Suprapubic skin (tissue), 4 donors: ENCODE measurements at regions not wholly inside any gene's neighbourhood (a gene's known extent, or its start where the extent isn't known, plus 50 kb on each side); places are given as distances from the start of the nearest gene placed in this dataset.

Experiments used
- DNase-seq, 2 donors: peaks; one replicate each; pipeline ENCODE4 v3.0.0-alpha.2; 2019; ENCODE audit warnings: low spot score in 2 of 2
- H3K27ac ChIP-seq: fragments of 200-600 bp; sonication (generic); one replicate; pipeline ENCODE4 v1.5.1; 2019
- H3K27me3 ChIP-seq: fragments of 200-600 bp; sonication (generic); one replicate; pipeline ENCODE4 v1.5.1; 2019
- H3K36me3 ChIP-seq: fragments of 200-600 bp; sonication (generic); one replicate; pipeline ENCODE4 v1.5.1; 2019
- H3K4me1 ChIP-seq: fragments of 200-600 bp; sonication (generic); one replicate; pipeline ENCODE4 v1.5.1; 2019
- H3K4me3 ChIP-seq: fragments of 200-600 bp; sonication (generic); one replicate; pipeline ENCODE4 v1.5.1; 2019; ENCODE audit warnings: mild to moderate bottlenecking
- H3K9me3 ChIP-seq: fragments of 200-600 bp; sonication (generic); one replicate; pipeline ENCODE4 v1.5.1; 2019
- EP300 ChIP-seq: sonication (generic); formaldehyde crosslinking; IDR thresholded peaks from one replicate; pipeline ENCODE4 v1.6.1; 2017; ENCODE audit warnings: antibody characterized with exemption
- POLR2A ChIP-seq, 2 donors: fragments of 450-650 bp; IDR thresholded peaks; one replicate each; pipeline ENCODE4 v1.6.1; 2017; ENCODE audit warnings: antibody characterized with exemption in 2 of 2, mild to moderate bottlenecking in 2 of 2, moderate library complexity in 2 of 2
- POLR2AphosphoS5 ChIP-seq, 3 donors: sonication (generic); formaldehyde crosslinking; IDR thresholded peaks; one replicate each; pipeline ENCODE4 v1.6.1; 2017; ENCODE audit warnings: antibody characterized with exemption in 3 of 3
- WGBS: methylation state at CpG from one replicate; pipeline ENCODE4 v1.1.5; 2018; 5-methylcytosine and 5-hydroxymethylcytosine counted together
- TF ChIP-seq, protein P1 (sequence below), 2 donors: fragments of 200-600 bp in 1 of 2; fragments of 450-650 bp in 1 of 2; sonication (generic) in 1 of 2; IDR thresholded peaks; one replicate each; pipeline ENCODE4 v1.5.1; 2016 to 2019; ENCODE audit warnings: antibody characterized with exemption in 2 of 2, mild to moderate bottlenecking in 1 of 2, moderate library complexity in 1 of 2

- 94% methylated on average over 42 of the region's 45 CpGs for WGBS
- TF ChIP-seq POLR2AphosphoS5 (IDR thresholded peaks at IDR 0.05) (no peak), EP300 (no peak), POLR2A (IDR thresholded peaks at IDR 0.05) (no peak)
- TF ChIP-seq, protein P1, sequence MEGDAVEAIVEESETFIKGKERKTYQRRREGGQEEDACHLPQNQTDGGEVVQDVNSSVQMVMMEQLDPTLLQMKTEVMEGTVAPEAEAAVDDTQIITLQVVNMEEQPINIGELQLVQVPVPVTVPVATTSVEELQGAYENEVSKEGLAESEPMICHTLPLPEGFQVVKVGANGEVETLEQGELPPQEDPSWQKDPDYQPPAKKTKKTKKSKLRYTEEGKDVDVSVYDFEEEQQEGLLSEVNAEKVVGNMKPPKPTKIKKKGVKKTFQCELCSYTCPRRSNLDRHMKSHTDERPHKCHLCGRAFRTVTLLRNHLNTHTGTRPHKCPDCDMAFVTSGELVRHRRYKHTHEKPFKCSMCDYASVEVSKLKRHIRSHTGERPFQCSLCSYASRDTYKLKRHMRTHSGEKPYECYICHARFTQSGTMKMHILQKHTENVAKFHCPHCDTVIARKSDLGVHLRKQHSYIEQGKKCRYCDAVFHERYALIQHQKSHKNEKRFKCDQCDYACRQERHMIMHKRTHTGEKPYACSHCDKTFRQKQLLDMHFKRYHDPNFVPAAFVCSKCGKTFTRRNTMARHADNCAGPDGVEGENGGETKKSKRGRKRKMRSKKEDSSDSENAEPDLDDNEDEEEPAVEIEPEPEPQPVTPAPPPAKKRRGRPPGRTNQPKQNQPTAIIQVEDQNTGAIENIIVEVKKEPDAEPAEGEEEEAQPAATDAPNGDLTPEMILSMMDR (IDR thresholded peaks at IDR 0.05): no peak
- Histone ChIP-seq H3K36me3 (no peaks in the 10 kb centered on the region), H3K27ac (no peak overlapping the region), H3K4me1 (no peaks in the 10 kb centered on the region), H3K9me3 (no peaks in the 10 kb centered on the region), H3K27me3 (peaks cover 6% of the 10 kb centered on the region), H3K4me3 (no peak overlapping the region)
- DNase-seq: no peak
Observed at GRCh38 chr10:133016493-133017202, 71.1 kb upstream of the ADGRA1 start.

DNA sequence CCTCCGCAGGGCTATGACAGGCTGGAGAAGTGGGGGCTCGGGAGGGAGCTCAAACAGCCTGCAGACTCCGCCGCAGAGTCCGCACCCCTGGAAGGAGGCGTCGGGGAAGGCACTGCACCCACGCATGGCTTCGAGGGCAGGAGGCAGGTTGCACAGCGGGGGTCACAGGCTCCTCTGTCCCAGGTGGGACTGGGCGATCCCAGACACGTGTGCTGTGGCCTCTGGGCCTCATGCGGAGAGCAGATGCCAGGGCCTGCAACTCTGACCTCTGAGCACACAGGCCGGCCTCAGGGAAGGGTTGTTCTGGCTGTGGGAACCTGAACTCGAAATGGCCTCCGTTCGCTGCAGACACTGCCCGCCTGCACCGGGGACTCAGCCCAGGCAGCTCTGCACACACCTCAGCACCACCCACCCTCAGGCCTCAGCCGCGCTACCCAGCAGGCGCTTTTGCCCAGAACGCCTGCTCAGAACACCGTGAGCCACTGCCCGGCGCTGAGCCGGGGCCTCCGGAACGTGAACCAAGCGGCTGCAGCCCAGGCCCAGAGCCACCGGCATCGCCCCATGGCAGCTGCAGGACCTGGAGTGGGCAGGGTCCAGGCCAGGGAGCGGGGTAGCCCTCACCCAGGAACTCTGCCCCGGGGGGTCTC lies 71.8 kb upstream of the ADGRA1 start:
- 94% methylated on average over 28 of the region's 34 CpGs for WGBS
- no peak for DNase-seq
- Histone ChIP-seq H3K36me3 (no peaks in the 10 kb centered on the region), H3K4me3 (no peak overlapping the region), H3K27me3 (peaks cover 3% of the 10 kb centered on the region), H3K9me3 (no peaks in the 10 kb centered on the region), H3K4me1 (no peaks in the 10 kb centered on the region), H3K27ac (no peak overlapping the region)
- TF ChIP-seq POLR2A (IDR thresholded peaks at IDR 0.05): no peak
- TF ChIP-seq, protein P1 (IDR thresholded peaks at IDR 0.05): no peak
- no peak for TF ChIP-seq EP300
- no peak for TF ChIP-seq POLR2AphosphoS5 (IDR thresholded peaks at IDR 0.05)

DNA sequence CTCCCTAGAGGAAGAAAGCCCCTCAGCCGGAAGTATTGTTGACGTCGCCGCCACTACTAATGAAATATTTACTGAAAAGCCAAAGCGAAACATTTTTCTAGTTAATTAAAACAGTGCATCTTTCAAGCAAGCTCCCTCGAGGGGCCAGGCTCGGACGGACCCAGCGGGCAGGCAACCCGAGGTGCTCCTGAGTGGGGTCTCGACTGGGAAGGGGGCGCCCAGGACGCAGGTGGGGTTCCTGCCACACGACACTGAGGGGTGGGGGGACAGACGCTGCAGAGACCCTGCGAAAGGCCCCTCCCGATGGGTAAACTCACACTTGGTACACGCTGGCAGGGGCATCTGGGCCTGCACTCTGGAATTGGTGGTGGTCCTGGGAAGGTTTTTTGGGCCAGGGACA lies 72.4 kb upstream of the ADGRA1 start:
- H3K4me3 ChIP-seq: no peak overlapping the region
- H3K4me1 ChIP-seq: no peaks in the 10 kb centered on the region
- 86% methylated on average over 18 of the region's 18 CpGs for WGBS
- no peak for DNase-seq
- peaks cover 3% of the 10 kb centered on the region for H3K27me3 ChIP-seq
- no peak for TF ChIP-seq POLR2AphosphoS5 (IDR thresholded peaks at IDR 0.05)
- TF ChIP-seq EP300: no peak
- TF ChIP-seq, protein P1 (IDR thresholded peaks at IDR 0.05): no peak
- no peak for TF ChIP-seq POLR2A (IDR thresholded peaks at IDR 0.05)
- H3K36me3 ChIP-seq: no peaks in the 10 kb centered on the region
- H3K9me3 ChIP-seq: no peaks in the 10 kb centered on the region
- H3K27ac ChIP-seq: no peak overlapping the region

DNA sequence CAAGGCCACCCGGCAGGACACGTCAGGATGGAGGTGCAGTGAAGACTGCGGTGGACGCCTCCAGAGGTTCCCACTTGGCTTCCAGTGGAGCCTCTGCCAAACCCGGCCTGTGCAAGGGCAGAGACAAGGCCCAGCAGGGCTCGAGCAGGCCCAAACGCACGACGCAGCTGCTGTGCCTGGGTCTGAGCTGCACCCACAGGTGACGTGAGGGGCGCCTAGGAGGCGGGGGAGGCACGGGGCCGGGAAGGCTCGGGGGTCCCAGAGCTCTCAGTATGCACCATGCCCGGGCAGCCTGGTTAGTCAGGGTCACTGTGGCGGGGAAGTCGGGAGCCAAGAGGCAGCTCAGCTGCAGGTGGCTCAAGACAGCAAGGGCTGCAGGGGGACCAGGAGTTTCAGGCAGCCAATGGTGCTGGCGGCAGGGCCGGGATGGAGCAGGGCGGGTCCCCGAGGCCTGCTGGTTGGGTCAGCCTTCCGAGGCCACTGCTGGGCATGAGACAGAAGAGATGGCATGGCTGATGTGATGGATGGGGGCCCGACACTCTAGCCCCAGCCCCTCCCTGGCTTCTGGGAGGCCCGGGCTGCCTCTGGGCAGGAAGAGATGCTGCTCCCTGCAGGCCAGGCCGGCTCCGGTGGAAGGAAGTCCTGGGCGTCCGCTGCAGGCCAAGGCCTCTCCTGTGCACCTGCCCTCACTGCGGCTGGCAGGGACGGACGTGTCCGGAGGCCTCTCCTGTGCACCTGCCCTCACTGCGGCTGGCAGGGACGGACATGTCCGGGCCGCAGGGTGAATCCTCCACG lies 72.2 kb upstream of the CFAP46 start:
- no peak for DNase-seq
- TF ChIP-seq EP300 (no peak), POLR2A (IDR thresholded peaks at IDR 0.05) (no peak), POLR2AphosphoS5 (IDR thresholded peaks at IDR 0.05) (no peak)
- TF ChIP-seq, protein P1 (IDR thresholded peaks at IDR 0.05): no peak
- no peak overlapping the region for H3K4me3 ChIP-seq
- peaks cover 5% of the 10 kb centered on the region for H3K4me1 ChIP-seq
- H3K27me3 ChIP-seq: peaks cover 3% of the 10 kb centered on the region
- H3K9me3 ChIP-seq: no peaks in the 10 kb centered on the region
- no peaks in the 10 kb centered on the region for H3K36me3 ChIP-seq
- WGBS: 85% methylated on average over 26 of the region's 38 CpGs
- no peak overlapping the region for H3K27ac ChIP-seq

DNA sequence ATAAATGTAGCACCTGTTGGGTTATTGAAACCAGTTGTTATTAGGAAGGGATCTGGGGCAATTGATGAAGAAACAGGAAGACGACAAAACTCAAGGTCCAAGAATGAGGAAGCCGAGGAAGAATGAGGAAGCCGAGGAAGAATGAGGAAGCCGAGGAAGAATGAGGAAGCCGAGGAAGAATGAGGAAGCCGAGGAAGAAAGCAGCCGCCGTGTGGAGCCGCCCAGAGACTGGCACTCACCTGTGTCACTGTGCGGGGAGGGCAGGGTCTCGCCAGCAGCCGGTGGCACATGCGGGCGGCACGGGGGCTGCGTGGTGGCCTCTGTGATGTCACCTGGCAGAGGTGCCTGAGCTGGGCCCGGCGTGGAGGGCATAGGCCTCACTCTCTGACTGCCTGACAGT lies 71.1 kb upstream of the CFAP46 start:
- Histone ChIP-seq H3K27me3 (peaks cover 3% of the 10 kb centered on the region), H3K4me3 (no peak overlapping the region), H3K4me1 (peaks cover 16% of the 10 kb centered on the region), H3K9me3 (no peaks in the 10 kb centered on the region), H3K27ac (no peak overlapping the region), H3K36me3 (no peaks in the 10 kb centered on the region)
- 54% methylated on average over 18 of the region's 18 CpGs for WGBS
- TF ChIP-seq, protein P1 (IDR thresholded peaks at IDR 0.05): no peak
- TF ChIP-seq POLR2AphosphoS5 (IDR thresholded peaks at IDR 0.05) (no peak), EP300 (no peak), POLR2A (IDR thresholded peaks at IDR 0.05) (no peak)
- DNase-seq: no peak
